T-cell (primary cell): ENCODE measurements at regions not wholly inside any gene's neighbourhood (a gene's known extent, or its start where the extent isn't known, plus 50 kb on each side); places are given as distances from the start of the nearest gene placed in this dataset.

Experiments
- ATAC-seq, 4 experiments: fragments of 200-7000 bp in 3 of 4; fragments of 150-1000 bp in 1 of 4; cut with Tn5 transposase; replicated peaks in 1 of 4; 1 replicate in 3 of 4; 2 replicates in 1 of 4; pipeline ENCODE4 v1.10.0; 2021; ENCODE audit warnings: moderate library complexity in 3 of 4, mild to moderate bottlenecking in 2 of 4, moderate number of reproducible peaks in 1 of 4
- CTCF ChIA-PET, 2 donors: fragments of 300-600 bp; sonication (Branson Sonifier 250); formaldehyde crosslinking; loops; one replicate each; lab custom pipeline; 2022; ENCODE audit warnings: antibody characterized with exemption in 2 of 2; lab: Charles Lee
- POLR2A ChIA-PET, 2 donors: fragments of 300-600 bp; sonication (Branson Sonifier 250); formaldehyde crosslinking; loops; one replicate each; lab custom pipeline; 2022; ENCODE audit warnings: antibody characterized with exemption in 2 of 2; lab: Charles Lee
- DNase-seq, 35 experiments: peaks; one replicate each; pipeline versions ENCODE4 v3.0.0 to v3.0.0-alpha.2; 2013 to 2023
- H3K27ac ChIP-seq: one replicate; pipeline ENCODE4 v1.5.1; 2013; ENCODE audit warnings: low read length
- H3K27me3 ChIP-seq, 2 experiments: replicated peaks in 1 of 2; 1 replicate in 1 of 2; 2 replicates in 1 of 2; pipeline versions ENCODE4 v1.6.1 to v1.7.0; 2013; ENCODE audit warnings: low read length in 1 of 2, mixed read lengths in 1 of 2; ENCODE audit not compliant: control insufficient read depth in 2 of 2, insufficient read depth in 2 of 2; ENCODE audit errors: extremely low read depth in 1 of 2
- H3K36me3 ChIP-seq, 2 donors: 1 replicate in 1 of 2; 2 replicates in 1 of 2; pipeline versions ENCODE4 v1.6.1 to v1.7.0; 2013; ENCODE audit warnings: low read length in 1 of 2; ENCODE audit not compliant: control insufficient read depth in 2 of 2, insufficient read depth in 1 of 2; ENCODE audit errors: extremely low read depth in 1 of 2
- H3K4me1 ChIP-seq, 2 experiments: 1 replicate in 1 of 2; 2 replicates in 1 of 2; pipeline versions ENCODE4 v1.6.1 to v1.7.0; 2013; ENCODE audit warnings: low read length in 2 of 2, mixed read lengths in 1 of 2; ENCODE audit not compliant: insufficient read depth in 2 of 2, control insufficient read depth in 1 of 2; ENCODE audit errors: extremely low read depth in 1 of 2
- H3K4me3 ChIP-seq, 2 donors: 1 replicate in 1 of 2; 2 replicates in 1 of 2; pipeline versions ENCODE4 v1.5.1 to v1.7.0; 2013; ENCODE audit warnings: mild to moderate bottlenecking in 2 of 2, low read length in 1 of 2, moderate library complexity in 1 of 2; ENCODE audit not compliant: control insufficient read depth in 1 of 2; ENCODE audit errors: extremely low read depth in 1 of 2
- H3K9me3 ChIP-seq: 2 replicates; pipeline ENCODE4 v1.7.0; 2013
- H3K27ac Mint-ChIP-seq, 2 donors: one replicate each; pipeline ENCODE4 v1.8.0; 2020 to 2021; ENCODE audit warnings: mild to moderate bottlenecking in 2 of 2, mixed read lengths in 2 of 2
- H3K27me3 Mint-ChIP-seq, 2 donors: one replicate each; pipeline ENCODE4 v1.8.0; 2021 to 2022; ENCODE audit warnings: mixed read lengths in 2 of 2
- H3K36me3 Mint-ChIP-seq: one replicate; pipeline ENCODE4 v1.8.0; 2021; ENCODE audit warnings: mixed read lengths
- H3K4me1 Mint-ChIP-seq, 3 donors: one replicate each; pipeline ENCODE4 v1.8.0; 2020 to 2022; ENCODE audit warnings: mixed read lengths in 3 of 3, mild to moderate bottlenecking in 1 of 3
- H3K4me3 Mint-ChIP-seq, 3 donors: one replicate each; pipeline ENCODE4 v1.8.0; 2020 to 2022; ENCODE audit warnings: mild to moderate bottlenecking in 3 of 3, mixed read lengths in 3 of 3, moderate library complexity in 3 of 3
- H3K9me3 Mint-ChIP-seq, 3 donors: one replicate each; pipeline ENCODE4 v1.8.0; 2020 to 2022; ENCODE audit warnings: mixed read lengths in 3 of 3
- WGBS: methylation state at CpG from one replicate; pipeline ENCODE4 v1.1.5; 2013; ENCODE audit warnings: missing lambda C conversion rate; ENCODE audit not compliant: insufficient coverage; 5-methylcytosine and 5-hydroxymethylcytosine counted together

GRCh38 chr5:118651002-118651401 lies 337.3 kb downstream of the DTWD2 start:
- H3K27me3 Mint-ChIP-seq: no peaks in the 10 kb centered on the region

GRCh38 chr5:118647587-118647986 lies 340.8 kb downstream of the DTWD2 start:
- ChIA-PET POLR2A (no interaction called here), CTCF (no interaction called here)
- no peak overlapping the region for H3K4me3 ChIP-seq
- 67% methylated on average over 1 of the region's 7 CpGs for WGBS
- Mint-ChIP-seq H3K4me1 (no peaks in the 10 kb centered on the region), H3K9me3 (peaks cover 7 to 16% (median 10%) of the 10 kb centered on the region in 3 donors), H3K27ac (no peak overlapping the region), H3K36me3 (no peaks in the 10 kb centered on the region), H3K4me3 (no peak overlapping the region), H3K27me3 (no peaks in the 10 kb centered on the region)
- no peak for DNase-seq
- ATAC-seq: no peak
- H3K9me3 ChIP-seq: no peaks in the 10 kb centered on the region
- H3K27ac ChIP-seq: no peak overlapping the region
- H3K36me3 ChIP-seq: no peaks in the 10 kb centered on the region
- H3K27me3 ChIP-seq: no peaks in the 10 kb centered on the region
- no peaks in the 10 kb centered on the region for H3K4me1 ChIP-seq

More at GRCh38 chr5:118651002-118651401, 337.3 kb downstream of the DTWD2 start:
- Histone ChIP-seq H3K9me3 (no peaks in the 10 kb centered on the region), H3K4me3 (no peak overlapping the region), H3K4me1 (no peaks in the 10 kb centered on the region), H3K27ac (no peak overlapping the region), H3K36me3 (no peaks in the 10 kb centered on the region), H3K27me3 (no peaks in the 10 kb centered on the region)
- no peak overlapping the region for H3K4me3 Mint-ChIP-seq
- POLR2A ChIA-PET: no interaction called here
- ATAC-seq (no peak), DNase-seq (no peak)
- peaks cover 5 to 7% (median 6%) of the 10 kb centered on the region in 3 donors for H3K9me3 Mint-ChIP-seq
- CTCF ChIA-PET: no interaction called here
- H3K27ac Mint-ChIP-seq: no peak overlapping the region
- no peaks in the 10 kb centered on the region for H3K4me1 Mint-ChIP-seq
- no CpG with 5 or more reads among the region's 3 CpGs for WGBS
- no peaks in the 10 kb centered on the region for H3K36me3 Mint-ChIP-seq

DNA sequence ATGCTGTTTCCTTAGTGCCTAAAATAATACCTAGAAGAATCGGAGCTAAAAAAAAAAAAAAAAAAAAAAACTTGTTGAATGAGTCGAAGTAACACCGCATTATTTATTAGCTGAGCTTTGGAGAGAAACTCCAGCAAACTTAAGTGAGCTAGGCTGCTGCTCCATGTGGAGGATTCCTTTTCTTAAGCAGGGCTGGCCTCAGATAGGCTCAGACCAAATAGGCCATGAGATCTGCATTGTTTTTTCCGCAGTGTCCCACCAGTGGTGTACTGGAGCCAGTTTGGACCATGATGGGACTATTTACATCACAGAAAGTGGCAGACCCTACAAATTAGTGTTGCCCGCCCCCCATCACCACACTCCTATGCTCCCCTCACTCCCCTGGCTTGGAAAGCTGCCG lies 341.4 kb downstream of the DTWD2 start:
- H3K36me3 Mint-ChIP-seq: no peaks in the 10 kb centered on the region
- CTCF ChIA-PET: no interaction called here
- no peak overlapping the region for H3K27ac ChIP-seq
- H3K27me3 ChIP-seq: no peaks in the 10 kb centered on the region
- H3K9me3 ChIP-seq: no peaks in the 10 kb centered on the region
- WGBS: no CpG with 5 or more reads among the region's 6 CpGs
- no peaks in the 10 kb centered on the region for H3K27me3 Mint-ChIP-seq
- H3K4me1 Mint-ChIP-seq: no peaks in the 10 kb centered on the region
- H3K36me3 ChIP-seq: no peaks in the 10 kb centered on the region
- peaks cover 7 to 17% (median 10%) of the 10 kb centered on the region in 3 donors for H3K9me3 Mint-ChIP-seq
- H3K4me1 ChIP-seq: no peaks in the 10 kb centered on the region
- no peak overlapping the region for H3K4me3 Mint-ChIP-seq
- ATAC-seq (no peak), DNase-seq (no peak)
- H3K27ac Mint-ChIP-seq: no peak overlapping the region
- H3K4me3 ChIP-seq: no peak overlapping the region
- POLR2A ChIA-PET: no interaction called here

- 85% methylated on average over 6 of the region's 9 CpGs for WGBS
- Mint-ChIP-seq H3K4me1 (no peaks in the 10 kb centered on the region), H3K9me3 (peaks cover 19 to 53% (median 30%) of the 10 kb centered on the region in 3 donors)
Observed at GRCh38 chr5:118637947-118638670, 350.2 kb downstream of the DTWD2 start.

GRCh38 chr5:118628660-118629354 lies 359.5 kb downstream of the DTWD2 start:
- no peak overlapping the region for H3K27ac ChIP-seq
- WGBS: 90% methylated on average over 1 of the region's 4 CpGs
- H3K4me1 ChIP-seq: no peaks in the 10 kb centered on the region
- Mint-ChIP-seq H3K9me3 (peaks cover 5 to 16% (median 8%) of the 10 kb centered on the region in 3 donors), H3K27me3 (no peaks in the 10 kb centered on the region), H3K4me1 (no peaks in the 10 kb centered on the region), H3K36me3 (no peaks in the 10 kb centered on the region), H3K4me3 (no peak overlapping the region), H3K27ac (no peak overlapping the region)
- DNase-seq (no peak), ATAC-seq (no peak)
- no peaks in the 10 kb centered on the region for H3K9me3 ChIP-seq
- H3K27me3 ChIP-seq: no peaks in the 10 kb centered on the region
- ChIA-PET POLR2A (no interaction called here), CTCF (no interaction called here)
- no peaks in the 10 kb centered on the region for H3K36me3 ChIP-seq
- H3K4me3 ChIP-seq: no peak overlapping the region

More at GRCh38 chr5:118637947-118638670, 350.2 kb downstream of the DTWD2 start:
- no peak overlapping the region for H3K27ac Mint-ChIP-seq
- no peak overlapping the region for H3K4me3 ChIP-seq
- no peaks in the 10 kb centered on the region for H3K36me3 Mint-ChIP-seq
- ATAC-seq: no peak
- ChIA-PET CTCF (no interaction called here), POLR2A (no interaction called here)
- no peaks in the 10 kb centered on the region for H3K36me3 ChIP-seq
- no peaks in the 10 kb centered on the region for H3K27me3 Mint-ChIP-seq
- no peaks in the 10 kb centered on the region for H3K9me3 ChIP-seq
- H3K4me3 Mint-ChIP-seq: no peak overlapping the region
- H3K27me3 ChIP-seq: no peaks in the 10 kb centered on the region
- no peak overlapping the region for H3K27ac ChIP-seq
- no peaks in the 10 kb centered on the region for H3K4me1 ChIP-seq
- no peak for DNase-seq

DNA sequence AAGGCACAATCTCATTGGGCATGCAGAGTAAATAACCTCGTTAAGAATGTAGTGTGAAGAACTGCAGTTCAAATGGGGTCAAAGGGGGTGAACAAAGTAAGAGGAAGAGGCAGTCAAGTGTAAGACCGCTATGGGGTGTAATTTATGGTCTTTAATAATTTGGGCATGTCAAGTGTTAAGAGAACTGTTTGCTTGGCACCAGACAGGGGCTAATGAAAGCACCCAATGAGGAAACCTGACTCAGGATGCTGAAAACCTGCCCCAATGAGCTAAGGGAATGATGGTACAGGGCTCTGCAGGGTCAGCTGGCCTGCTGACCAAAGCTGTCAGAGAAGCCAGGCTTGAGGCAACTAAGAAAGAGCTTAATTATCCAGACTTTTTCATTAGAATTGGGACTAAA lies 368.1 kb downstream of the DTWD2 start:
- H3K4me3 ChIP-seq: no peak overlapping the region
- no peaks in the 10 kb centered on the region for H3K9me3 ChIP-seq
- H3K27me3 ChIP-seq: no peaks in the 10 kb centered on the region
- Mint-ChIP-seq H3K4me3 (no peak overlapping the region), H3K9me3 (peaks cover 0 to 3% (median 2%) of the 10 kb centered on the region in 3 donors), H3K27ac (no peak overlapping the region), H3K4me1 (no peaks in the 10 kb centered on the region), H3K36me3 (no peaks in the 10 kb centered on the region), H3K27me3 (peaks cover 0 to 4% of the 10 kb centered on the region in 2 donors)
- ATAC-seq (no peak), DNase-seq (no peak)
- CTCF ChIA-PET: no interaction called here
- WGBS: 52% methylated on average over 2 of the region's 2 CpGs
- H3K27ac ChIP-seq: no peak overlapping the region
- H3K36me3 ChIP-seq: no peaks in the 10 kb centered on the region
- POLR2A ChIA-PET: no interaction called here
- no peaks in the 10 kb centered on the region for H3K4me1 ChIP-seq
